Fibroblast of mammary gland (primary cell): ENCODE measurements at regions not wholly inside any gene's neighbourhood (a gene's known extent, or its start where the extent isn't known, plus 50 kb on each side); places are given as distances from the start of the nearest gene placed in this dataset.

ENCODE experiments used
- DNase-seq: peaks from one replicate; pipeline ENCODE4 v3.0.0-alpha.2; 2010; ENCODE audit warnings: low read depth
- H3K4me3 ChIP-seq: 2 replicates; pipeline ENCODE4 v1.5.1; 2011; ENCODE audit warnings: low read depth, mild to moderate bottlenecking, low read length, moderate library complexity; ENCODE audit not compliant: control insufficient read depth
- TF ChIP-seq, protein P1 (sequence below): conservative IDR thresholded peaks from 2 replicates; pipeline ENCODE4 v1.5.1; 2011; ENCODE audit warnings: low read depth, low read length, inconsistent platforms; ENCODE audit not compliant: control insufficient read depth, insufficient read depth

GRCh38 chr16:31713071-31713944 is 160.3 kb upstream of the ZNF267 start:
- peak overlapping the region; percentile 97 for H3K4me3 ChIP-seq
- DNase-seq = peak; percentile 90
- TF ChIP-seq, protein P1, sequence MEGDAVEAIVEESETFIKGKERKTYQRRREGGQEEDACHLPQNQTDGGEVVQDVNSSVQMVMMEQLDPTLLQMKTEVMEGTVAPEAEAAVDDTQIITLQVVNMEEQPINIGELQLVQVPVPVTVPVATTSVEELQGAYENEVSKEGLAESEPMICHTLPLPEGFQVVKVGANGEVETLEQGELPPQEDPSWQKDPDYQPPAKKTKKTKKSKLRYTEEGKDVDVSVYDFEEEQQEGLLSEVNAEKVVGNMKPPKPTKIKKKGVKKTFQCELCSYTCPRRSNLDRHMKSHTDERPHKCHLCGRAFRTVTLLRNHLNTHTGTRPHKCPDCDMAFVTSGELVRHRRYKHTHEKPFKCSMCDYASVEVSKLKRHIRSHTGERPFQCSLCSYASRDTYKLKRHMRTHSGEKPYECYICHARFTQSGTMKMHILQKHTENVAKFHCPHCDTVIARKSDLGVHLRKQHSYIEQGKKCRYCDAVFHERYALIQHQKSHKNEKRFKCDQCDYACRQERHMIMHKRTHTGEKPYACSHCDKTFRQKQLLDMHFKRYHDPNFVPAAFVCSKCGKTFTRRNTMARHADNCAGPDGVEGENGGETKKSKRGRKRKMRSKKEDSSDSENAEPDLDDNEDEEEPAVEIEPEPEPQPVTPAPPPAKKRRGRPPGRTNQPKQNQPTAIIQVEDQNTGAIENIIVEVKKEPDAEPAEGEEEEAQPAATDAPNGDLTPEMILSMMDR = no peak

GRCh38 chr16:31713945-31714902 is 159.4 kb upstream of the ZNF267 start:
- peak overlapping the region; percentile 97 for H3K4me3 ChIP-seq
- no peak for DNase-seq
- TF ChIP-seq, protein P1 = peak; percentile 31

DNA sequence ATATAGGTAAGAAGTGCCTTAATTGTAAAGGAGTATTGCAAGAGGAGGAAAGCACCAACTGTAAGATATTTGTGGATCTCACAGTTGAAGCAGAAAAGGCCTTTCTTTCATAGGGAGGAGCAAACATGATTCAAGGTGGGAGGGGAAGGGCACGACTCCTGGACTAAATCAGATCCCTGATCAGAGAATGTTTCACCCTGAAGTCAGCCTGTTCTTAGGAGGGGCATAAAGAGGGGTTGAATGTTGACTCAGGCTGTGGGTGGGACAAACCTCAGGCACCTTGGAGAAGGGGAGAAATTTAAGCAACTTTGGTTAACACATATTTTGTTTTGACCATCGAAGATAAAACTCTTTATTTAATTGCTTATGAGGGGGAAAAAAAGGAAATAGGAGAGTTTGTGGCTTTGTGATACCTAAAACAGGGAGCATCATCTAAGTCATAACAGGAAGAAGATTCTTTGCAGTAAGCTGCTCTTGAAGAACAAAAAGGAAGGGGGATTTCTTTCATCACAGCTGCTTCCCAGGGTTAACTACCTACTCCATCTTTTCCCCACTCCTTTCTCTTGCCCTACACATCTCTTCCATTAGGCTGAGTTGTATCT is 158.6 kb upstream of the ZNF267 start:
- DNase-seq = peak; percentile 14
- TF ChIP-seq, protein P1 = no peak
- H3K4me3 ChIP-seq = no peak overlapping the region

DNA sequence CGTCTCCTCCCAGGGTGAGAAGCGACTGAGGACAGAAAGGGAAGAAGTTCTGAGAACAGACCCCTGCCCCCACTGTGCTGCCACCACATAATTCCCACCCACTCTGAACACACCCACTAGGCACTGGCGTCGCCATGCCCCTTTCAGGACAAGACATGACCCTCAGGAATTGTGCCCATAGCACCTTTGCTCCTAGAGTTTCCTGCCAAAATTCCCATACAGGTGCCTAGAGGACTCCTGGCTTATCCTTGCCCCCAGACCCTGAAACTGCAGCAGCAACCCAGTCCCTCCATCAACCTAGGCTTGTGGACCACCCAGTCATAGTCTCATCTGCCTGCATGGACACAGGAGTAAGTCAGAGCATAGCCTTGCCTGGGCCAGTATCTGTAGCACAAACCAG is 157.7 kb upstream of the ZNF267 start:
- TF ChIP-seq, protein P1 = no peak
- H3K4me3 ChIP-seq = no peak overlapping the region
- no peak for DNase-seq

DNA sequence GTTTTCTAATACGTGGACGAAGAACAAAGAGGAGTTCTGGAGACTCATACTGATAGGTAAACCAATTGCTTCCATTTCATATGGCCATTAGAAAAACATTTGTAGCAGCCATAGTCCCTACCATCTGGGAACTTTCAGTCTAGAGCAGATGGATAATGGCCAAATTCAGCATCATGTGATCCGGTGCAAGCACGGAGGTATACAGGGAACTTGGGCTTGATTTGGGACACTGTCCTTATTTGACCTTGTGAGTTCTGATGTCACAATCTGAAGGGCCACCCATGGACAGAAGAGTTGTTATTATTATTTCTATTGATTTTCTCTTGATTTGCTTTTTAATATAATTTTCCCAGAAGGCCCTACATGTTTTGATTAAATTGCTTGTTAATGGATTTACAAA is 154.6 kb upstream of the ZNF267 start:
- no peak overlapping the region for H3K4me3 ChIP-seq
- TF ChIP-seq, protein P1 = no peak
- DNase-seq = no peak

DNA sequence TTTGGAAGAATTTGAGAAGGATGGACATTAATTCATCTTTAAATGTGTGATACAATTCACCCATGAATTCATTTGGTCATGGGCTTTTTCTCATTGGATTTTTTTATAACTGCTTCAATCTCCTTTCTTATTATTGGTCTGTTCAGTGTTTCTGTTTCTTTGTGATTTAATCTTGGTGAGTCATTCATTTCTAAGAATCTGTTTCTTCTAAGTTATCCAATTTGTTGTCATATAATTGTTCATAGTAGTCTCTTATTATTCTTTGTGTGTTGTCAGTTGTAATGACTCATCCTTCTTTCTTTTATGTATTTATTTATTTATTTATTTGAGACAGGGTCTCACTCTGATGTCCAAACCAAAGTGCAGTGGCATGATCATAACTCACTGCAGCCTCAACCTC is 146.1 kb upstream of the ZNF267 start:
- TF ChIP-seq, protein P1 = no peak
- H3K4me3 ChIP-seq = no peak overlapping the region
- no peak for DNase-seq
